Gastroesophageal sphincter (tissue), 3 donors: ENCODE measurements at regions not wholly inside any gene's neighbourhood (a gene's known extent, or its start where the extent isn't known, plus 50 kb on each side); places are given as distances from the start of the nearest gene placed in this dataset.

ENCODE experiments used
- CTCF ChIP-seq, 4 experiments: fragments of 200-600 bp in 2 of 4; fragments of 450-650 bp in 2 of 4; sonication (generic) in 1 of 4; IDR thresholded peaks; one replicate each; pipeline ENCODE4 v1.5.1; 2017 to 2019; ENCODE audit warnings: antibody characterized with exemption in 4 of 4, mild to moderate bottlenecking in 2 of 4, moderate library complexity in 2 of 4
- POLR2A ChIP-seq, 2 donors: fragments of 450-650 bp; IDR thresholded peaks; one replicate each; pipeline ENCODE4 v1.6.1; 2017; ENCODE audit warnings: antibody characterized with exemption in 2 of 2, mild to moderate bottlenecking in 2 of 2, moderate library complexity in 1 of 2
- POLR2AphosphoS5 ChIP-seq: sonication (generic); formaldehyde crosslinking; IDR thresholded peaks from one replicate; pipeline ENCODE4 v1.6.1; 2017; ENCODE audit warnings: antibody characterized with exemption

- no peak for TF ChIP-seq CTCF (IDR thresholded peaks at IDR 0.05)
- no peak for TF ChIP-seq POLR2A (IDR thresholded peaks at IDR 0.05)
- TF ChIP-seq POLR2AphosphoS5 = no peak
Observed at GRCh38 chr15:96404560-96404959, 74.1 kb downstream of the NR2F2 start.
